COLO668 (cell line): ENCODE measurements at regions not wholly inside any gene's neighbourhood (a gene's known extent, or its start where the extent isn't known, plus 50 kb on each side); places are given as distances from the start of the nearest gene placed in this dataset.
"Not testable (repeated sequence)": the region's sequence is repeated elsewhere in the genome, so short reads cannot be mapped to it uniquely, and the experiment has no call there.

Source experiments
- DNase-seq: peaks from one replicate; lab custom pipeline; 2025; ENCODE audit not compliant: unreplicated experiment; lab: John Stamatoyannopoulos, UW

DNA sequence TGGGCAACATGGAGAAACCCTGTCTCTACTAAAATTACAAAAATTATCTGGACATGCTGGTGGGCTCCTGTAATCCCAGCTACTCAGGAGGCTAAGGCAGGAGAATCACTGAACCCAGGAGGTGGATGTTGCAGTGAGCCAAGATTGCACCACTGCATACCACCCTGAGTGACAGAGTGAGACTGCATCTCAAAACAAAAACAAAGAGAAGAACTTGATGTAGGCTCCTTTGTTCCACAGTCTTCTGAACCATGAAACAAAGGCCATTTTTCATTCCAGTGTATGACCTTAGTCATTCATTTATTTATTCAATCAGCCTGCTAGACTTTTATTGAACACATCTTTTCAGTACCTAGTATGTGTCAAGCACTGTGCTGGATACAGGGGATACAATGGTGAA is 369.6 kb downstream of the FAT3 start:
- no peak for DNase-seq

DNA sequence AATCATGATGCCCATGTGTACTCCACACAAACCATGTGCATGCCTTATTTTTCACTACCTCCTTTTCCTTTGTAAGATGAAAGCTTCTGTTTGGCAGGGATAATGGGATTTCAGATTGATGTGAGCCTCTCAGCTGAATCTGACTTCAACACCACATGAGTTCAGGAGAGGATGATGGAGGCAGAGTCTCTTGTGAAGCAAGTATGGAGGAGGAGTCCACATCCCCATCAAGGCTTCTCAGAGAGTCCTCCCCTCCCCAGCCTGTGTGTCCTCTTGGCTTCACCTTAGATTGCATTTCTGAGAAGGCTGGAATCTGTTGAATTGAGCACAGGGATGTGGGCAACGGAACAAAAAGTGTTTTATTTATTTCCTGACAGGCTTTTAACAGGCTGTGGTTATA is 370.4 kb downstream of the FAT3 start:
- no peak for DNase-seq

DNA sequence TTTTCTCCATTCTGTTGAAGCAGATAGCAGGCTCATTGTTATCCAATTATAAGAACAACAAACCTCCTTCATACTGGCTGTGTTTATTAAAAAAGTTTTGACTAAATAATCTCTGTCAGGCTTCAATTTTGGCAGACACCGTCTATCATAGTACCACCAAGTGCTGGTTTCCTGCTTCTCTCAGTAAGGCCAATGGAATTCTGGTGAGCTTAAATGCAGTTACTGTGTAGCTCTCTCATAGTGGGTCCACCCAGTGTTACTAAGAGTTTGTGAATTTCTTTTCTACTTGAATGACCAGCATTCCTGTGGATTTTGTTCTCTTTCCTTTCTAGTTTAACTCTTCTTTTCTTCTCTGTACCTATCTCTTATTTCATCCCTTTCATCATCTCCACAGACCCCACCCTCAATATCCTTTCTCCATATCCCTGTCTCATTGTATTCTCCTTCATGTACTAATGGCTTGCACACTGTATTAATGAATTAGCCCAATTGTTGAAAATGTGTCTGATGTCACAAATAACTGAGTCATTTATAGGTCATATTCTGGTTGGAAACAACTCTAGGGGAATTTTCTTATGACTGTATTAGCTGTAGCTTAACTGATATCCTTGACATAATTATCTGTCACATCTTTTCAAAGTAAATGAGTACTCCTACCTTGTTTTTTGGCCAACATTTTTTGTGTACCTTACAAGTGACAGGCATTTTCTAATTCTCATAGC is 372.1 kb downstream of the FAT3 start:
- DNase-seq: no peak

DNA sequence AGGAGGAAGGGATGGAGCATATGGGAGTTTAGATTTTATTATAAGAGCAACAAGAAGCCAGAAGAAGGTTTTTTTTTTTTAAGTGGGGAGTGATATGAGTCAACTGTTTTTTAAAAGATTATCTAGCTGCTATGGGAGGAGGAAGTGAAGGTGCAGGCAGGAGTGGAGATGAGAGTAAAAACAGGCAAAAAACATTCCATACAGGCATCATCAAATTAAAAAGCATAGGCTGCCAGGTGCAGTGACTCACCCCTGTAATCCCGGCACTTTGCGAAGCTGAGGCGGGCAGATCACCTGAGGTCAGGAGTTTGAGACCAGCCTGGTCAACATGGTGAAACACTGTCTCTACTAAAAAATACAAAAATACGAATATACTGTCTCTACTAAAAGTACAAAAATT is 368.4 kb upstream of the MTNR1B start:
- no peak for DNase-seq

DNA sequence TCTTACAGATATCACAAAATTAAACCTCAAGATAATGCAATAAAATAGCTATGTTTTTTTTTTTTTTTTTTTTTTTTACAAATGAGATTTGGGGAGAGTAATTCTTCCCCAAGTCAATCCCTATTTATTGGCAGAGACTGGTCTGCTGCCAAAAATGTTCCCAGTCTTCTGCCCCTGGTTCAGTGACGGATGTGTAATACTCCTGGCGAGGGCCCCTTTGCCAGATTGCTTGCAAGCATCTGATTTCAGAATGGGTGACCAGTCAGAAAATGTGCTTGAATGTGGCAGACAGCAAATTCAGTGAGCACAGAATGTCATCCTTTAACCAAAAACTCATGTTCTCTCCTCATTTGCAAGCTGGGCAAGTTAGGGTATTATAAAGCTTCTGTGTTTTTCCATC is 363.8 kb upstream of the MTNR1B start:
- no peak for DNase-seq

DNA sequence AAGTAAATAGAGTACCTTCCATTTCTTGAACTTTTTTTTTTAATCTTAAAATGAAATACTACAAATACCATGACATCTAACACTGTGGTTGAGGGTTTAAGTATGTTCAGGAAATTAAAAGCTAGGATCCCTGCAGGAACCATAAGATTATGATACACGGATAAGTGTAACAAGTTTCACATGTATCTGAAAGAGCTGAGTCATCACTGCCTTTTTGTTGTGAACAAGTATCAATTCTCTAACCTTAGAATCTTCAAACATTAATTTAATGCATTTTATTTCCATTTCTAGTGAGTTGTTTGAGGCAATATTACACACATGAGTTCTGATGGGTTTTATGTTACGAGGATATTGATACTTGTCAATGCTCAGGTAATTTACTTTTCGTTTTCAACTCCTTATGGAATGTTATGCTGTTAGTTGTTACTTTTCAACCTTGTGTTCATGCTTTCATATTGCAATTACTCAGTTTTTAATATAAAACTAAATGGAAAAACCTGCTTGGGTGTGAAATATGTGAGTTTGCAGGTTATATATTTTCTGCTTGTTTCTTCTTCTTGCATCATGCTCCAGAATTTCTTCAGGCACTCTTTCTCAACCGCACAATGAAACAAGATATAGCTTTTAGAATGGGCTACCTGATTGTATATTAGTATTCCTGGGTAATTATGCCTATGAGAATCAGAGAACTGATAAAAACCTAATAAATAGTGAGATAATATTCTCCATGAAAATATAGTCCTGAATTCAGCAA is 361.3 kb upstream of the MTNR1B start:
- no peak for DNase-seq

DNA sequence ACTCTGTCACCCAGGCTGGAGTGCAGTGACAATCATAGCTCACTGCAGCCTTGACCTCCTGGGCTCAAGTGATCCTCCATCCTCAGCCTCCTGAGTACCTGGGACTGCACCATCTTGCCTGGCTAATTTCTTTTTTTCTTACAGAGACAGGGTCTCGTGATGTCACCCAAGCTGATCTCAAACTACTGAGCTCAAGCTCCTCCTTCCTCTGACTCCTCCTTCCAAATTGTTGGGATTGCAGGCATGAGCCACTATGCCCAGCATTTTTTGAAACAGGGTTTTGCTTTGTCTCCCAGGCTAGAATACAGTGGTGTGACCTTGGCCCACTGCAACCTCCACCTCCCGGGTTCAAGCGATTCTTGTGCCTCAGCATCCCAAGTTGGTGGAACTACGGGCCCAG is 358.3 kb upstream of the MTNR1B start:
- DNase-seq: no peak

DNA sequence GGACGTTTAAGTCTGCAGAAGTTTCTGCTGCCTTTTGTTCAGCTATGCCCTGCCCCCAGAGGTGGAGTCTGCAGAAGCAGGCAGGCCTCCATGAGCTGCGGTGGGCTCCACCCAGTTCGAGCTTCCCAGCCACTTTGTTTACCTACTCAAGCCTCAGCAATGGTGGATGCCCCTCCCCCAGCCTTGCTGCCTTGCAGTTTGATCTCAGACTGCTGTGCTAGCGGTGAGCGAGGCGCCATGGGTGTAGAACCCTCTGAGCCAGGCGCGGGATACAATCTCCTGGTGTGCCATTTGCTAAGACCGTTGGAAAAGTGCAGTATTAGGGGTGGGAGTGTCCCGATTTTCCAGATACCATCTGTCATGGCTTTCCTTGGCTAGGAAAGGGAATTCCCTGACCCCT is 351.4 kb upstream of the MTNR1B start:
- not testable (repeated sequence) for DNase-seq

DNA sequence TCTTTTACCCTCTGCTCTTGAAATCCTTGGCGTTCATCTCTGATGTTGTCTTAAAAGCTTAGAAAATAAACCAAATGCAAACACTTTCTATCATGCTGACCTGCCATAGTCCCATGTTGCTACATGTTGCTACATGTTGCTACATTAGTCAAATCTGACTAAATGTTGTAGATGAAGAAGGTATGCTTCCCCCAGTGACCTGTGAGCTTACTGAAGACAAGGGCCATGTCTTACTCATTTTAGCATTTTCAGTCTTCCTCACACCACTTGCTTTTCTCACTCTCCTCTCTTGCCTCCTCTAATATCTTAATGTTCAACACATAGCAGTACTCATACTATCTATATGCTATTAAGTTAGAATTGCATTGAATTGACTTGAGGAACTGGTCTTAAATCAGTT is 346.4 kb upstream of the MTNR1B start:
- no peak for DNase-seq

DNA sequence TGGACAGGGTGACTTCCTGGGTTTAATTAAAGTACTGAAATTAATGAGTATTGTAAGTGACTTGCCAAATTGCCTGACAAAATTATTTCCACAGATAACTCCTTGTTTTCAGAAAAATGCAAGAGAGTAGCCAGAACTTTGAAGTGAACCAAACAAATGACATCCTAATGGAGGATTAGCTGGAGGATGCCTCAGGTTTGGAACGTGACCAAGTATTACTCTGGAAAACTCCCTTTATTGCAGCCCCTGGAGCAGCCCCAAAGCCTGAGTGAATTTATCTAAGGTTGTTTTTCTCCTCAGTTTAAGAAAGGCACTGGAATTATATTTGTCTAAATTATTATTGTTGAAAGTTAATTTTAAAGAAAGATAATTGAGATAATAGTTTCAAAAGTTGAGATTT is 343.6 kb upstream of the MTNR1B start:
- DNase-seq: no peak

DNA sequence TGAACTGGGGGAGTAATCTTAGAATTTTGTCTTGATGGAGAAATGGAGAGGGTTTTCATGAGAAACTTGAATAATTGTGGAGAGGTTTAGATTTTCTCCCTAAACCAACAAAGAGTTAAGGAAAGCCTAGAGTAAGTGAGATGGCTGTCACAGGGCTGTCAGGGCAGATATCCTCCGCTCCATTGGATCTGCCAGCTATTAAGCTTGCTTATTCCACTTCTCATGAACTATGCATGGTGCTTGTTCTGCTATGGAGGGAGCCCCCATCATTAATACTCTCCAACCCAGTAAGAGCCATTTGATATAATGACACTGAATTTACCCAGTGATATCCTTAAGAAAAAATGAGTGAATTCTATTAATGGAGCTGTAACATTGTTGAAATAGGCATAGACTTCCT is 342.8 kb upstream of the MTNR1B start:
- no peak for DNase-seq

DNA sequence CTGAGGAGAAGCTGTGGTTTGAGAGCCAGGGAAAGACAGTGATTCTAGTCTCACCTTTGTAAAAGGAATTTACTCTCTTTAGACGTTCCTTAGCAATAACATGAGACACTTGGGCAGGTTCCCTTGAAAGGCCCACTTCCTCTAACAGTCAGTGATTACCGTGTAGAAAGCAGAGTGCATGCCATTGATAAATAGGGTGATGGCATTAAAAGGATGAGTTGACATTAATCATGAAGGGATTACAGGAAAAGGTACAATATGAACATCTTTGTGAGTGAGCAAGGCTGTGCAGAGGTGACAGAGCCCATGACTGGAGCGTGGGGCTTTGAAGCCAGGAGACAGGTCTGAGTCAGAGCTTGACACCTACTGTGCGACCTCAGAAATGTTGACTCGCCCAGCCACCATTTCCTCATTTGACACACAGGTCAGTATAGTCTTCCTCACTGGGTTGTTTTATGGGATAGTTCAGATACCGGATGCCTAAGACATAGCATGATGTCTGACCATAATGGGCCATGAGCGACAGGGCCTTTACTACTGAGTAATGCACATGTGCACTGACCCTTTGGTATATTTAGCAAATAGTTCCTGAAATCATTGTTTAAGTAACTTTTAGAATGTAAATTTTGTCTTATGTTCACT is 341.7 kb upstream of the MTNR1B start:
- DNase-seq: no peak

DNA sequence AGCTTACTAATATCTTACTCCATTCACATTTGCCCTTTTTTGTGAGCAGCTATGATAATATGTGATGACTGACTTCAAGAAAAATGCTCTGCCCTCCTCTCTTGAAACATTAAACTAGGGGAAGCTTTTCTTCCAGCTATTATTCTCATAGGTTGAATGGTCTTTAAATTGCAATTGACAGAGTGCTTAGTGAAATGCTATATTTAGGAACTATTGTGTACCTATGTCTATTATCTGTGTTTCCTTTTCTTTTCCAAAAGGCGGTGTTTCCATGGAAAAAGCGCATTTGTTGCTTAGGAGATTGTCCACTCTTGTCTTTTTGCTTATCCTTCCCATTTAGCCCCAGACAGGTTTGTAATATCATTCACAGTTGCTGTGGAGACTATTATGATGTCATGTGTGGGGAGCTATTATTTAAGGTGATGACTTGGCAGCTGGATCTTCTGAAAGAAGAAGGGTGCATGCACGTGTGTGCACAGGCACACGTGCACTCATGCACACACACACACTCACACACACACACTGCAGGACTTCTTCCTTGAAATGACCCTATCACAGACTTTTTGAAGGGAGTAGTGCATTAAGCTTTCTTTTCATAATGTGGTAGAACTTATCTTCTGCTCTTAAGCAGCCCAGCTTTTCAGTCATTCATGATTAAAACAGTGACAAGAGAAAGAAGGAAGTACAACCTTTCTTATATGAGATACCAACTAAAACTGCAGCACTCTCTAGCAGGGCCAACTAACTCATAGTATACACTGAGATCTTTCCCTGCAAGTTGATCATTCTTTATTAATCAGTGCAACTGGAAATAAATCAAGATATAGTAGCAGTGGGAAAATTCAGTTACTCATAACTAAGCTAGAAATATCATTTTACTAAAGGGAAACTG is 340.8 kb upstream of the MTNR1B start:
- peak; percentile 24 for DNase-seq

DNA sequence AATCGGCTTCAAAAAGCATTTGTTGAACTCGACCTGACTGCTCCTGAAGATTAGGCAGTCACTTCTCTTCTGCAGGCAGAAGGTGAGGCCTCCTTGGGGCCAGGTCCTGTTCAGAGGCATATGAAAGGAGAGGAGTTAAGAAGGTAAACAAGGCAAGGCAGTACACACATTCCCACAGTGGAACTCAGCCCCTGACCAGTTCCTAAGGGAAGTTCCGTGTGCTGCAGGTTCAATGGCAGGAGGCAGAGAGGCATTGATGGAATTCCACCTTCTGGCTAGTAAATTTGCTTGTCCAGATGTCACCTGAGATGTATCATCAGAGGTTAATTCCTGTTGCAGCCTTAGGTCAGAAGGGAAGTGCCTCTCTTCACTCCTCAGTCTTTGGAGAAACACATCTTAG is 337.0 kb upstream of the MTNR1B start:
- DNase-seq: no peak

DNA sequence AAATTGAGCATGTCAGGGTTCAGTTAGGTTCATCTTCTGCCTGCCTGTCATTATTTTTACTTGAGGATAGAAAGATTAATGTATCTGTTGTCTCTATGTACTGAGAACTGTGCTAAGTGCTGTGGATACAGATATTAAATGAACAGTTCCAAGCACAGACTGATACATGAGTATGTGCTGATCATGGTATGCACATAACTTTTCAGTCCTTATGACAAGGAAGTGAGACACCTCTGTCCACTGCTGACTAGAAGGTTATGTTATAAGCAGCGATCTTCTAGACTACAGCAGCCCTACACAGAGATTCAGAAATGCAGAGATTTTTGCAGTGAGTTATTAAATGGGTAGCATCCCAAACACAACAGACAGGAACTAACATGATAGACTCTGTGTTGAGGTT is 335.6 kb upstream of the MTNR1B start:
- no peak for DNase-seq

DNA sequence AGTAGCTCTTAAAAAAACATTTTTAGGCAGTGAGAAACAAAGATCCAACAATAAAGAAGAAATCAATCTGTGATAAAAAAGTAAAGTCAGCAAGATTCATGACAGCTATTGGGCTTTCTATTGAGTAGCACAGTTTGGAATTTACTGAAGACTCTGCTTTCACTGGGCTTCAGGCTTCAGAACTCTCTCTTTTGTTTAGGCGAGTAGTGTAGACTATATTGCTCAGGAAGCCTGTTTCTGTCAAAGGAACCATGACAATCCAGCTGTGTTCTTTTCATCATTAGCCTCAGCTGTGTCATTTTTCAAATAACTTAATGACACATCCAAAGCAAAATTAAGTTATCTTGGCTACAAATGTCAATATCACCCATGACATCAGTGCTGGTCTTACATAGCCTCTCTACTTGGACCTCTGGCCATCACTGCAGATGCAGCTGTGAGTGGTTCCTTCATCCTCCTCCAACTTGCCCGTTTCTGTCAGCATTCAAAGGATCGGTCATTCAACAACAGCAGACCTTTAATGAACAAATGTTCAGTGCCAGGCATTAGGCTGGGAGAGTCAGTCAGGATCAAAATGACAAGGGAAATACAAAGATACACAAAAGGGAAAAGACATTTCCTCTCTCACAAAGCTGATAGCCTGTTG is 332.8 kb upstream of the MTNR1B start:
- DNase-seq: no peak

DNA sequence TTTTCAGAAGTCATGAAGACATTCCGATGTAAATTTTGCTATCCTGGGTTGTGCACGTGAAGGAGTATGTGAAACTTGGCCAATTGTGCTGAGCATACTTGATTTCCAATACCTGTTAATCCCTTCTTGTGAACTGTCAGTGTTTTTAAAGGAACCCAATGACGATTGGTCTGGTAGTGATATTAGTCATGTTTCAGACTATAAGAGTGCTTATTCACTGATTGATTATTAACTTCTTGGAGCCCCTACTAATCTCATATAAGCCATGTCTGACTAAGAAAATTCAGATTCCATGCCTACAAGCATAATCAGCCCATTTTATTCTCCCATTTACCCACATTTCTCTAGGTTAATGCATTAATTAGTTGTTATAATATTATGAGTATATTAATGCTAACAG is 330.8 kb upstream of the MTNR1B start:
- no peak for DNase-seq

DNA sequence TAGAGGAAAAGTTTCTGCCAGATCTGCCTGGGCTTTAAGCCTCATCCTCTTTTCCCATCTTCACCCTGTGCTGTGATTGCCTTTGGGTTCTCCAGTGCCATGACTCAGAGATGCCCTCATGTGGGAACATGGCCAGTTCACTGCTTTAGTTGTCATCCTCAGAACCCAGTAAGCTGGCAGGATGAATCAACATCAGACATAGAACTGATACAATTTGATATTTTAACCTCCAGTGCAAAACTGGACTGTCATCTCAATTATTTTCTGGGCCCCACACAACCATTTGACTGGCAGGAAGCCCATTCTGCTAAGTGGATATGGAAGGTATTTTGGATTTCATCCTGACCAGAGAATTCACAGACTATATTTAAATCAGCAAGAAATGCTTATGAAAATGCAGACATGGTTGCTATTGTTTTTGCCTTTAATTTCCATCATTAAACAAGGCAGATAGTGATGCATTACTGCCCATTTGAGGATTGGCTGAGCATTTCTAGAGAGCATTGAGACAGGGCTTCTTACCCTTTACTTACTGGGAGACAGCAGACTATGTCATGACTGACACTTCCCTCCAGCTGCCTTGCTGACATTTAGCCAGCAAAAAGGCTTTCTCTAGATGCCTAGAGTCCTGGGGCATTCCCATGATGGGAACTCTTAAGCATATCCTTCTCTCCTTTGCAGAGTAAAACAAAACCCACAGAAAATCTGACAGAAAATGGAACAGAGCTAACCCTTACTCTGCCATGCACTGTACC is 327.1 kb upstream of the MTNR1B start:
- no peak for DNase-seq

DNA sequence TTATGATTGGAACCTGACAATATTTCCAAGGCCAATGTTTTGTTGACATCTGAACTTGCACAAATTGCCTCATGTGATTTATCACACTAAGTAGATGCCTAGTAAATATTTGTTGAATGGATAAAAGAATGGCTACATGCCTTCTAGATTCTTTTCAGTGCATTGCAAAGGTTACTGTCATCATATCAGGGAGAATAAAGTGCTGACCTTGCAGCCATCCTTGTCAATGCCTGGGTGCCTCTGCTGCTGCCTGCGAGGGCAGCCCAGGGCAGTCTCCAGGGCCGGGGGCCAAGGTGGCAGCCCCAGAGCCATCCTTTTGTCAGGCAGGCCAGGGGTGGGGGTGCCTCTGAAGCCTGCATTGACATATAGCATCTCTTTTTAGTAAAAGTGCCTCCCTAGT is 325.6 kb upstream of the MTNR1B start:
- DNase-seq: no peak
